HG03139 (cell line): ENCODE measurements at regions not wholly inside any gene's neighbourhood (a gene's known extent, or its start where the extent isn't known, plus 50 kb on each side); places are given as distances from the start of the nearest gene placed in this dataset.
"Not testable (repeated sequence)": the region's sequence is repeated elsewhere in the genome, so short reads cannot be mapped to it uniquely, and the experiment has no call there.

Experiments
- ATAC-seq: cut with Tn5 transposase; IDR thresholded peaks from one replicate; pipeline ENCODE4 v1.9.1; 2021; ENCODE audit not compliant: unreplicated experiment

- ATAC-seq, result no peak
These were observed 347.6 kb upstream of the SMIM21 start for GRCh38 chr18:75775121-75775520.

- ATAC-seq, result no peak
These were observed 346.1 kb upstream of the SMIM21 start for GRCh38 chr18:75773618-75774017.

DNA sequence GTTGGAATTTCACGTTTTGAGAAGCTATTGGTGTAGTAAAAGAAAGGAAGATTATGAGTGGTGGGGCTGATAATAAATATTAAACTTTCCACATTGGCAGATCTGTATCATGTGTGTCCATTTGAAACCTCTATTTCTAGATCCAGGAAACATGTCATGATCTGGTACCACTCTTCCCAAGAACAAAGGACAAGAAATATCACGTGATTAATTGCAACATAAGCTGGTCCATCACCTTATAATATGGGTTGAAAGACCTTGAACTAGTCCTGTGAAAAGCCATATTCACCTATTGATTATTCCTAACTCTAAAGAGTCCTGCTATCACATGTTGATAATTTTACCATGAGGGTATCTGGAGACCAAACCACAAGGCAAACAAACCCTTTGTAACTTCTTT lies 335.3 kb upstream of the SMIM21 start:
- ATAC-seq, result no peak

DNA sequence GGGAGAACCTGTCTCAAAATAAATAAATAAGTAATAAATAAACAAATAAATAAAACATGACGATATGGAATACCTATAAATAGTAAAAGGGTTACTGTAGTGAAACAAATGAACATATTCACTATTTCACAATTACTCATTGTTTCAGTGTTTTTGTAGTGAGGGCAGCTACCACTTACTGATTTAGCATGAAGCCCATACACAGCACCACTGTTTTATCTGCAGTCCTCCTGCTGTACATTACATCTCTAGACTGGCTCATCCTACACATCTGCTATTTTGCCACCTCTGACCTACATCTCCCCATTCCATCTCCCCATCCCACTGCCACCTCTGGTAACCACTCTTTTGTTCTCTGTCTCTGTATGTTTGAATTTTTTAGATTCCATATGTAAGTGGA lies 332.7 kb upstream of the SMIM21 start:
- ATAC-seq, result no peak

DNA sequence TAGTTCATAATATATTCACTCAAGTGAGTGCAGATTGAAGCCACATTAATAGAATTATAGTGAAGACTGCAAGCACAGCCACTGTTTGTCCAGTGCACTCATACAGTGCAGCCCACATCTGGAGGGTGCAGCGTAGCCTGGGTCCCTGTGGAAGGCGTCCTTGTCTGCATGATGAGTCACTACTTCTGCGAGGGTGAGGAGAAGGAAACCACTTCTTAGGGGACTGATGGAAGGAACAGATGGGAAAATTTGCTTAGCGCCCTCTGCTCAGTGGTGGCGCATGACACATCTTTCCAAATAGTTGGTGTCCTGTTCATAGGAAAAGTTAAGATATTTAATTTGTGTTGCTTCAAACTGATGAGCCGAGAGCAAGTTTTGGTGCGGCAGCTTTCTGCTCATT lies 330.4 kb upstream of the SMIM21 start:
- ATAC-seq, result no peak

DNA sequence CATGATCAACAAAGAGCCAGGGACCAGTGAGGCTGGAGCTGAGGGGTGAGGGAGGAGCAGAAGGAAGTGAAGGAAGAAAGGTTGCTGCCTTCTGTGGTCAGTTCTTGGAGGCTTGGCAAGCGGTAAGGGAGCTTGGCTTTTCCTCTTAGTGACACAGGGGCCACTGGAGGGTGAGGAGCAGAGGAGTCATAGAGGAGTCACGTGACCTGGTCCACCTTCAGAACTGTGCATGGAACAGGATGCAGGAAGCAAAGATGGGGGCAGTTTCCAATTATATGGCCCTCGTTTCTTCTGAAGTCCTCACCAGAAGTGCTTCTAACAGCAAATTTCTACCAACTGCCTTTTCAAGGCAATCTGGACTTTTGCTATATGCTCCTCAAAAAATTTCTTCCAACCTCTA lies 326.9 kb upstream of the SMIM21 start:
- no peak for ATAC-seq

GRCh38 chr18:75753753-75754152 lies 326.2 kb upstream of the SMIM21 start:
- no peak for ATAC-seq

DNA sequence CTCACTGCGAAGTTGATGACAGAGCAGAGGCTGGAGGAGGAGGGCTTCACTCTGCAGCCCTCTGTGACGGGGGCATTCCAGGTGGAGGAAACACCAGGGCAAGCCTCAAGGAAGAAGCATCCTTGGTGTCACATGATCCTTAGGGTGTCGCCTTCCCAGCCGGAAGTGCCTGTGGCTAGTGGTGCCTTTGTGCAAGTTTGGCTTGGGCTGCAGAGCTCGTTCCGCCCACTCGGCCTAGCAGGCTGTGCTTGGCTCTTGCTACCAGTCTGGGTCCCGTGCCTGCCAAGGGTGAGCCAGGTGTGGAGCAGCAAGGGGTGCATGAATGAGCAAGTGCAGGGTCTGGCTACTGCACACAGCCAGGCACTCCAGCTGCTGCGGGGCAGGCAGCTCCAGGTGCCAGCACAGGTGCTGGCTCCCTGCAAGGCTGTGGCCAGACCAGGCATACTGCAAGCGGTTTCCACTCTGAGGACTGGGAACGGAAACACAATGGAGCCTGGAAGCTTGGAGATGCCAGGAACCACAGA lies 325.3 kb upstream of the SMIM21 start:
- no peak for ATAC-seq

GRCh38 chr18:75745147-75745546 lies 317.6 kb upstream of the SMIM21 start:
- no peak for ATAC-seq

GRCh38 chr18:75742516-75742915 lies 315.0 kb upstream of the SMIM21 start:
- ATAC-seq, result no peak

- ATAC-seq, result no peak
These were observed 312.2 kb upstream of the SMIM21 start for GRCh38 chr18:75739682-75740081.

DNA sequence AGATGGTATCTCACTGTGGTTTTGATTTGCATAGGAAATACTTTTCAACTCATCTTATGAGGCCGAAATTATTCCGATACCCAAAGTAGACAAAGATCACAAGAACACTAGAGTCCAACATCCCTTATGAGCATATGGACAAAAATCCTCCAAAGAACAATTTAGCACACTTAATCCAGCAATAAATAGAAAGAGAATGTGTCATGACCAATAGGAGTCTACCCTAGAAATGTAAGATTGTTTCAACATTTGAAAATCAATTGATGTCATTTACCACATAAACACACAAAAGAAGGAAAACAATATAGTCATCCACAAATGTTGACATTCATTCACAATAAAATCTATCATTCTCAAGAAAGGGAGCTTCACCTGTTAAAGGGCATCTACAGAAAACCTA lies 307.8 kb upstream of the SMIM21 start:
- no peak for ATAC-seq

DNA sequence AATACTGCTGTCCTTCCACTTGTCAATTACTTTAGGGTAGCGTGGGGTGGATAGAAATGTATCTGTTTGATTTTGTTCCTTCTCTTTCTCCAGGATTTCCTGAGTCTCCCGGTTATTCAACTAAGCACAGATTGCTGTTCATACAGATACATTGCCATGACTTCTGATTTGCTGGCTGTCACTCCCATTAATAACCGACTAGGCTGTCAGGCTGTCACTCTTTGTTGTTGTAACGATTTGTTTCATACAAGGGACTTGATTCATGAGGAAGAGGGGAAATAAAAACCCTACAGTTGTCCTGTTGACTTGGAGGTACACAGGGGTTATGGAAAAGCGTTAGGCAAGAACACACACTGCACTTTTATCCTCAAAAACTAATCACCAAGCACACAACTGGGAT lies 302.7 kb upstream of the SMIM21 start:
- ATAC-seq, result no peak

DNA sequence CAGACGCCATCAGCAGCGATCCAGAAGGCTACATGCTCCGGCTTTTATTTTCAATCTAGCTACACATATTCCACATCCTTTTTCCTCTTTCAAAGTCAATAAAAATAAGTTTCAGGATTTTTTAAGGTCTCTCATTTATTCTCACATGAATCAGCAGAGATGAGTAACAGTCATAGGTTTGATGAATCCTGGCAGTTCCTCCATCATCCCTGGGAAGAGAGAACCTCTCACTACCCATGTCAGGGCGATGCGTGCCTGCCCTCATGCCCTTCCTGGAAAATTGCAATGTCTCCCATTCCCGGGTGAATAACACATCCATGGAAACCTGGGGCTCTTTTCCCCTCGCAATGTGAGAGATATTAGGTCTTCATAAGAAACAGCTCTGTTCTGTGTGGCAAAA lies 301.1 kb upstream of the SMIM21 start:
- ATAC-seq, result no peak

- no peak for ATAC-seq
These were observed 300.0 kb upstream of the SMIM21 start for GRCh38 chr18:75727456-75727855.

DNA sequence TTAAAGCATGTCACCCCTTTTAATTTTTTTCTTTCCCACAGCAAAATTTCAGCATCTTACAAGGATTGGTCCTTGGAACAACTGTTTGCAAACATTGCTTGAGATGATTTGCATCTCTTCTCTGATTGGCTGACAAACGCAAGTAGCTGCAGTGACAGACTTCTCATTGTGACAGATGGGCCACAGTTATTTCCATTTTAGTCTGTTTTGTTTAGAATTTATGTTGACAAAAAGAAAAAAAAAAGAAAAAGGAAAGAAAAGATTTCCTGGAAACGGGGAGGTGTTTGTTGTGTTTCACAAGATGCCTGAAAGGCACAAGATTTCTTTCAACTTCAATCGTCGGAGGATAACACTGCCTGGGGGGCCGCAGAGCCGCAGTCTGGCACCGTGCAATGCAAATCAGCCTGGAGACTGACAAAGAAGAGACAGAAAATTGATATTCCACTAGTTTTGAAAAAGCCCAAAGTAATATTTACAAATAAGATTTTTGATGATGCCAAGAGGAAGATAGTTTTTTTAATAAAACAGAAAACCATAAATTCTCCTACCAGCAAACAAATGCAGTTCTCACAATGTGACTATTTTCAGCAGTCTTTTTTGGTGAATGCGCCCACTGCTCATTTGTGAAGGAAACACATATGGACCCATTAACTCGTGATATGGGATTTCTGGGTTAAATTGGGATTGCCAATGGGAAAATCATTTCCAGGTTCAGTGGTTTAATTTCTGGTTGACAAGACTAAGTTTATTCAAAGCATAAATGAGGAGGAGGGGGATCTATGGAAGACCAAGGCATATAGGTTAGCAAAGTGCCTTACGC lies 296.2 kb upstream of the SMIM21 start:
- no peak for ATAC-seq

- ATAC-seq, result no peak
These were observed 287.3 kb upstream of the SMIM21 start for GRCh38 chr18:75714766-75715165.

- ATAC-seq, result not testable (repeated sequence)
These were observed 284.8 kb upstream of the SMIM21 start for GRCh38 chr18:75712124-75712867.

DNA sequence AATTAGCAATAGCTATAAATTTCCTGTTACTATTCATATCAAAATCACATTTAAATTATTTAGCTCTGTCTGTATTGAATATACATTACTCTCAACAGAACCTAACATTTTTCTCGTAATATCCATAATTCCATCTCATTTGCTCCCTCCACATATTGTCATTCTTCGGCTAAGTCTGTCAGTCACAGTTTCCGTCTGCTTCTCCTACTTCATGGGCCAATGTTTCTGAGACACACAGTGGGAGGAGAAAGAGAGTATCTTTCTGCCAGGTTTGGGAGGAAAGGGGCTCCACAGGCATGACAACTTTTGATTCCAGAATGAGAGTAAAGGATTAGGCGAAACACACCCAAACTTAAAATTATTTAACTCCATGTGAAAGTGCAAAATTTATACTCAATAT lies 273.1 kb upstream of the SMIM21 start:
- ATAC-seq, result no peak

DNA sequence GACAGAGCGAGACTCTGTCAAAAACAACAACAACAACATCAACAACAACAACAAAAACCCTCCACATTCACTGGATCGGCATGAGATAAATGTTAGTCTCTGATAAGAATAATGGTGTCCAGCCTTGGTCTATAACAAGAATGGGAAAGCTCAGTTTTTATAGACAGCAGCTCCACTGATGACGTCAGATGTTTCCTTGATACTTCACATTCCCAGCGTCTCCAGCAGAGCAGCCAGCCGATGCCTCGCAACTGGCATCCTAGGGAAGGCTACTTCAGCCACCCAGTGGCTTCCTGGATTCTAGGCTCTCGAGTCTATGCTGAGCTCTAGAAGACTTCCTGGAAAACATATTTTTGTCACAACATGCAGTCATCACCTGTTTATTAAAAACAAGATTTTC lies 271.4 kb upstream of the SMIM21 start:
- ATAC-seq, result no peak

DNA sequence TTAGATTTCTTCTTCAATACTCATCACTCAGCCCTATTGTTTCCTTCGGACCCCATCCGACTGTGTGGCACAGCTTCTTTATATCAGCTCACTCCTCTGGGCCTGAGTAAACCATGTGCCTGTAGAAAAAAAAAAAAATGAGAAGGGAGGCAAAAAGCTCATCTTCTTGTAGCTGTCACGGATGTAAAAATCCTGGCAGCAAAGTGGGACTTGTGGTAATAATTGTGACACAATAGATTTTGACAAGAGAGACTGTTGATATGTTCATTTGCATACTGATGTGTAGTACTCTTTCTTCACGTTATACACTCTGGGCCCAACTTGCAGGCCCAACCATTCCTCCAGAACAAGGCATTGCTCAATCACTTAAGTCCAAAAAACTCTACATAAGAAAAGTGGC lies 270.0 kb upstream of the SMIM21 start:
- ATAC-seq, result no peak

DNA sequence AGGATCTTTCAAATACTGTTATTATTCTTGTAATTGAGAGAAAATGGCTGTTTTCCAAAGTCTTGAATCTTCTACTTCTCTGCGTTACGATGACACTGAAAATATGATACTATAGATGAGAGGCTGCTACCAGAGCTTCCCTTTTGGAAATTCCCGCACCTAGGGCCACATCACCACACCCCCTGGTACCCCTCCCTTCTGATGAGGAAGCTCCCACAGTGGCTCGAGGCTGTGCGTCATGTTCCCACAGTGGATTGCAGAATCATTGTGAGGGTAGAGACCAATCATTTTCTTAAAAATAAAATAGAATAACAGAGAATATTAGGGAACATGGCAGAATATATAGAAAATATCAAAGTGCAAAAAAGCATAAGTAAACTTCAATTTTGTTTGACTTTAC lies 268.9 kb upstream of the SMIM21 start:
- ATAC-seq, result no peak
